ENCODE measurements at regions not wholly inside any gene's neighbourhood (a gene's known extent, or its start where the extent isn't known, plus 50 kb on each side); places are given as distances from the start of the nearest gene placed in this dataset.

GRCh38 chr3:145780301-145780700 is 380.7 kb downstream of the PLOD2 start:
- no peaks in the 10 kb centered on the region for H3K36me3 ChIP-seq (ENCODE audit: low read depth)
- BruUV-seq (replicated peaks): no TSS peak

GRCh38 chr3:145785668-145786067 is 375.3 kb downstream of the PLOD2 start:
- no peaks in the 10 kb centered on the region for H3K27me3 ChIP-seq (ENCODE audit: insufficient read depth, low read depth)
- no peaks in the 10 kb centered on the region for H3K36me3 ChIP-seq (ENCODE audit: low read depth)
- ChIA-PET POLR2A (ENCODE audit: unreplicated experiment) (no interaction called here), CTCF (no interaction called here)
- H3K4me1 ChIP-seq (replicated peaks; ENCODE audit: insufficient read depth): no peaks in the 10 kb centered on the region
- H2AFZ ChIP-seq: no peak overlapping the region
- H3K4me2 ChIP-seq: no peak overlapping the region
- no peaks in the 10 kb centered on the region for H4K20me1 ChIP-seq (ENCODE audit: insufficient read depth)
- no peak for TF ChIP-seq EZH2 (IDR thresholded peaks at IDR 0.05; ENCODE audit: low read depth)
- TF ChIP-seq, protein P1, sequence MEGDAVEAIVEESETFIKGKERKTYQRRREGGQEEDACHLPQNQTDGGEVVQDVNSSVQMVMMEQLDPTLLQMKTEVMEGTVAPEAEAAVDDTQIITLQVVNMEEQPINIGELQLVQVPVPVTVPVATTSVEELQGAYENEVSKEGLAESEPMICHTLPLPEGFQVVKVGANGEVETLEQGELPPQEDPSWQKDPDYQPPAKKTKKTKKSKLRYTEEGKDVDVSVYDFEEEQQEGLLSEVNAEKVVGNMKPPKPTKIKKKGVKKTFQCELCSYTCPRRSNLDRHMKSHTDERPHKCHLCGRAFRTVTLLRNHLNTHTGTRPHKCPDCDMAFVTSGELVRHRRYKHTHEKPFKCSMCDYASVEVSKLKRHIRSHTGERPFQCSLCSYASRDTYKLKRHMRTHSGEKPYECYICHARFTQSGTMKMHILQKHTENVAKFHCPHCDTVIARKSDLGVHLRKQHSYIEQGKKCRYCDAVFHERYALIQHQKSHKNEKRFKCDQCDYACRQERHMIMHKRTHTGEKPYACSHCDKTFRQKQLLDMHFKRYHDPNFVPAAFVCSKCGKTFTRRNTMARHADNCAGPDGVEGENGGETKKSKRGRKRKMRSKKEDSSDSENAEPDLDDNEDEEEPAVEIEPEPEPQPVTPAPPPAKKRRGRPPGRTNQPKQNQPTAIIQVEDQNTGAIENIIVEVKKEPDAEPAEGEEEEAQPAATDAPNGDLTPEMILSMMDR (conservative IDR thresholded peaks at IDR 0.05): no peak
- no peak overlapping the region for H3K27ac ChIP-seq
- no peaks in the 10 kb centered on the region for H3K9me3 ChIP-seq (ENCODE audit: insufficient read depth, low read depth)
- intact Hi-C loops (cut with micrococcal nuclease; ENCODE audit: unreplicated experiment): no loop called here
- no peak for DNase-seq
- no peaks in the 10 kb centered on the region for H3K9me2 ChIP-seq (ENCODE audit: insufficient read depth)
- no peaks in the 10 kb centered on the region for H3K79me2 ChIP-seq (ENCODE audit: low read depth)
- BruUV-seq (replicated peaks): no TSS peak
- H3F3A ChIP-seq (ENCODE audit: insufficient read depth, low read depth): no peaks in the 10 kb centered on the region
- no peak overlapping the region for H3K4me3 ChIP-seq

More at GRCh38 chr3:145780301-145780700, 380.7 kb downstream of the PLOD2 start:
- no peak for DNase-seq
- Histone ChIP-seq H3F3A (ENCODE audit: insufficient read depth, low read depth) (no peaks in the 10 kb centered on the region), H3K9me3 (ENCODE audit: insufficient read depth, low read depth) (no peaks in the 10 kb centered on the region), H3K4me1 (replicated peaks; ENCODE audit: insufficient read depth) (no peaks in the 10 kb centered on the region), H3K27me3 (ENCODE audit: insufficient read depth, low read depth) (no peaks in the 10 kb centered on the region), H3K4me2 (no peak overlapping the region), H4K20me1 (ENCODE audit: insufficient read depth) (no peaks in the 10 kb centered on the region), H3K79me2 (ENCODE audit: low read depth) (no peaks in the 10 kb centered on the region), H3K9me2 (ENCODE audit: insufficient read depth) (no peaks in the 10 kb centered on the region), H3K4me3 (no peak overlapping the region), H2AFZ (no peak overlapping the region), H3K27ac (no peak overlapping the region)
- POLR2A ChIA-PET (ENCODE audit: unreplicated experiment): interaction anchor here (0.7 kb wide), 1 partner anchor 1394 kb away, joined by 6 read pairs; no protein-coding TSS in a partner anchor
- TF ChIP-seq EZH2 (IDR thresholded peaks at IDR 0.05; ENCODE audit: low read depth): no peak
- TF ChIP-seq, protein P1 (conservative IDR thresholded peaks at IDR 0.05): no peak
- intact Hi-C loops (cut with micrococcal nuclease; ENCODE audit: unreplicated experiment): no loop called here
- CTCF ChIA-PET: no interaction called here

GRCh38 chr3:145798007-145798406 is 363.0 kb downstream of the PLOD2 start:
- no peaks in the 10 kb centered on the region for H3K9me2 ChIP-seq (ENCODE audit: insufficient read depth)
- H3K4me1 ChIP-seq (replicated peaks; ENCODE audit: insufficient read depth): no peaks in the 10 kb centered on the region
- ChIA-PET POLR2A (ENCODE audit: unreplicated experiment) (no interaction called here), CTCF (no interaction called here)
- DNase-seq: no peak
- H3K4me3 ChIP-seq: no peak overlapping the region
- intact Hi-C loops (cut with micrococcal nuclease; ENCODE audit: unreplicated experiment): loop anchor here (10.0 kb wide), 1 partner anchor 777 kb away; no protein-coding TSS in a partner anchor
- no peak overlapping the region for H3K27ac ChIP-seq
- no peaks in the 10 kb centered on the region for H3K79me2 ChIP-seq (ENCODE audit: low read depth)
- no peaks in the 10 kb centered on the region for H4K20me1 ChIP-seq (ENCODE audit: insufficient read depth)
- no peaks in the 10 kb centered on the region for H3K36me3 ChIP-seq (ENCODE audit: low read depth)
- no peaks in the 10 kb centered on the region for H3K9me3 ChIP-seq (ENCODE audit: insufficient read depth, low read depth)
- H3K27me3 ChIP-seq (ENCODE audit: insufficient read depth, low read depth): no peaks in the 10 kb centered on the region
- H3K4me2 ChIP-seq: no peak overlapping the region
- TF ChIP-seq, protein P1 (conservative IDR thresholded peaks at IDR 0.05): no peak
- TF ChIP-seq EZH2 (IDR thresholded peaks at IDR 0.05; ENCODE audit: low read depth): no peak
- BruUV-seq (replicated peaks): no TSS peak
- no peak overlapping the region for H2AFZ ChIP-seq
- no peaks in the 10 kb centered on the region for H3F3A ChIP-seq (ENCODE audit: insufficient read depth, low read depth)

Measured in PC-9 (cell line).